GOT3 (cell line): ENCODE measurements at regions not wholly inside any gene's neighbourhood (a gene's known extent, or its start where the extent isn't known, plus 50 kb on each side); places are given as distances from the start of the nearest gene placed in this dataset.
"Not testable (repeated sequence)": the region's sequence is repeated elsewhere in the genome, so short reads cannot be mapped to it uniquely, and the experiment has no call there.

Experiments used
- DNase-seq: peaks from one replicate; lab custom pipeline; 2025; ENCODE audit warnings: mixed read lengths; lab: John Stamatoyannopoulos, UW

- DNase-seq = no peak
Observed at GRCh38 chrX:74251006-74251930, 52.7 kb upstream of the ZCCHC13 start.

GRCh38 chrX:74250574-74250973, 53.4 kb upstream of the ZCCHC13 start:
- no peak for DNase-seq

- DNase-seq = no peak
Observed at GRCh38 chrX:74249963-74250362, 54.0 kb upstream of the ZCCHC13 start.

GRCh38 chrX:74248889-74249288, 55.1 kb upstream of the ZCCHC13 start:
- no peak for DNase-seq

- DNase-seq = no peak
Observed at GRCh38 chrX:74246524-74246923, 57.5 kb upstream of the ZCCHC13 start.

- DNase-seq = no peak
Observed at GRCh38 chrX:74242484-74243138, 61.4 kb upstream of the ZCCHC13 start.

- no peak for DNase-seq
Observed at GRCh38 chrX:74242050-74242449, 61.9 kb upstream of the ZCCHC13 start.

- no peak for DNase-seq
Observed at GRCh38 chrX:74238771-74239170, 65.2 kb upstream of the ZCCHC13 start.

GRCh38 chrX:74234818-74235217, 69.2 kb upstream of the ZCCHC13 start:
- no peak for DNase-seq

GRCh38 chrX:74232859-74233258, 71.1 kb upstream of the ZCCHC13 start:
- no peak for DNase-seq

- DNase-seq = no peak
Observed at GRCh38 chrX:74231625-74232024, 72.4 kb upstream of the ZCCHC13 start.

- DNase-seq = no peak
Observed at GRCh38 chrX:74230094-74230493, 73.9 kb upstream of the ZCCHC13 start.

GRCh38 chrX:74225111-74225510, 78.9 kb upstream of the ZCCHC13 start:
- no peak for DNase-seq

- no peak for DNase-seq
Observed at GRCh38 chrX:74220277-74220676, 83.7 kb upstream of the ZCCHC13 start.

GRCh38 chrX:74218895-74219294, 85.1 kb upstream of the ZCCHC13 start:
- DNase-seq = no peak

GRCh38 chrX:74216421-74216820, 87.6 kb upstream of the ZCCHC13 start:
- no peak for DNase-seq

GRCh38 chrX:74211911-74212310, 92.1 kb upstream of the ZCCHC13 start:
- DNase-seq = no peak

- no peak for DNase-seq
Observed at GRCh38 chrX:74207539-74207938, 96.4 kb upstream of the ZCCHC13 start.

- no peak for DNase-seq
Observed at GRCh38 chrX:74195605-74196004, 108.4 kb upstream of the ZCCHC13 start.

- DNase-seq = no peak
Observed at GRCh38 chrX:74195120-74195519, 108.9 kb upstream of the ZCCHC13 start.

GRCh38 chrX:74187211-74187610, 116.8 kb upstream of the ZCCHC13 start:
- DNase-seq = no peak

- DNase-seq = not testable (repeated sequence)
Observed at GRCh38 chrX:74183047-74183446, 120.9 kb upstream of the ZCCHC13 start.

GRCh38 chrX:74181976-74182375, 122.0 kb upstream of the ZCCHC13 start:
- not testable (repeated sequence) for DNase-seq
